Calu3 (cell line): ENCODE measurements at regions not wholly inside any gene's neighbourhood (a gene's known extent, or its start where the extent isn't known, plus 50 kb on each side); places are given as distances from the start of the nearest gene placed in this dataset.
A peak's percentile ranks its signal among the peaks of the same experiment; 100 is the strongest.
"Not testable (repeated sequence)": the region's sequence is repeated elsewhere in the genome, so short reads cannot be mapped to it uniquely, and the experiment has no call there.

Source experiments
- BruUV-seq: library from RNA; stranded (reverse); fragments of 400-500 nt; replicated peaks from 2 replicates; lab custom pipeline; 2021; lab: Mats Ljungman, UMichigan
- CTCF ChIA-PET: fragments of 300-600 bp; sonication (Branson Sonifier 250); formaldehyde crosslinking; loops from one replicate; lab custom pipeline; 2022; ENCODE audit warnings: antibody characterized with exemption; lab: Charles Lee
- DNase-seq: peaks from one replicate; pipeline ENCODE4 v3.0.0; 2022
- H3K27ac Mint-ChIP-seq: one replicate; pipeline ENCODE4 v1.8.0; 2022; ENCODE audit warnings: mixed read lengths; ENCODE audit not compliant: unreplicated experiment
- H3K27me3 Mint-ChIP-seq: one replicate; pipeline ENCODE4 v1.8.0; 2022; ENCODE audit warnings: mixed read lengths; ENCODE audit not compliant: unreplicated experiment
- H3K36me3 Mint-ChIP-seq: one replicate; pipeline ENCODE4 v1.8.0; 2022; ENCODE audit warnings: mild to moderate bottlenecking, moderate library complexity, mixed read lengths; ENCODE audit not compliant: insufficient read depth, unreplicated experiment
- H3K4me1 Mint-ChIP-seq: one replicate; pipeline ENCODE4 v1.8.0; 2022; ENCODE audit warnings: mild to moderate bottlenecking, low read depth, mixed read lengths; ENCODE audit not compliant: unreplicated experiment
- H3K4me3 Mint-ChIP-seq: one replicate; pipeline ENCODE4 v1.8.0; 2022; ENCODE audit warnings: mild to moderate bottlenecking, low read depth, moderate library complexity, mixed read lengths; ENCODE audit not compliant: unreplicated experiment
- H3K9me3 Mint-ChIP-seq: one replicate; pipeline ENCODE4 v1.8.0; 2022; ENCODE audit warnings: low read depth, mixed read lengths; ENCODE audit not compliant: unreplicated experiment
- intact Hi-C: fragments of 100-400 bp; cut with micrococcal nuclease; formaldehyde crosslinking; loops from one replicate; pipeline ENCODE4 v1.10.0; 2022; ENCODE audit not compliant: unreplicated experiment
- TF ChIP-seq, protein P1 (sequence below): fragments of 200-600 bp; IDR thresholded peaks from one replicate; pipeline ENCODE4 v1.8.0; 2022; ENCODE audit warnings: antibody characterized with exemption; ENCODE audit not compliant: unreplicated experiment

GRCh38 chr12:67893022-67893580 is 96.1 kb upstream of the IFNG-AS1 start:
- Mint-ChIP-seq H3K36me3 (no peaks in the 10 kb centered on the region), H3K4me3 (no peak overlapping the region), H3K27ac (no peak overlapping the region), H3K4me1 (no peaks in the 10 kb centered on the region), H3K27me3 (no peaks in the 10 kb centered on the region), H3K9me3 (peaks cover 4% of the 10 kb centered on the region)
- intact Hi-C loops = no loop called here
- BruUV-seq = no TSS peak
- TF ChIP-seq, protein P1, sequence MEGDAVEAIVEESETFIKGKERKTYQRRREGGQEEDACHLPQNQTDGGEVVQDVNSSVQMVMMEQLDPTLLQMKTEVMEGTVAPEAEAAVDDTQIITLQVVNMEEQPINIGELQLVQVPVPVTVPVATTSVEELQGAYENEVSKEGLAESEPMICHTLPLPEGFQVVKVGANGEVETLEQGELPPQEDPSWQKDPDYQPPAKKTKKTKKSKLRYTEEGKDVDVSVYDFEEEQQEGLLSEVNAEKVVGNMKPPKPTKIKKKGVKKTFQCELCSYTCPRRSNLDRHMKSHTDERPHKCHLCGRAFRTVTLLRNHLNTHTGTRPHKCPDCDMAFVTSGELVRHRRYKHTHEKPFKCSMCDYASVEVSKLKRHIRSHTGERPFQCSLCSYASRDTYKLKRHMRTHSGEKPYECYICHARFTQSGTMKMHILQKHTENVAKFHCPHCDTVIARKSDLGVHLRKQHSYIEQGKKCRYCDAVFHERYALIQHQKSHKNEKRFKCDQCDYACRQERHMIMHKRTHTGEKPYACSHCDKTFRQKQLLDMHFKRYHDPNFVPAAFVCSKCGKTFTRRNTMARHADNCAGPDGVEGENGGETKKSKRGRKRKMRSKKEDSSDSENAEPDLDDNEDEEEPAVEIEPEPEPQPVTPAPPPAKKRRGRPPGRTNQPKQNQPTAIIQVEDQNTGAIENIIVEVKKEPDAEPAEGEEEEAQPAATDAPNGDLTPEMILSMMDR = no peak
- CTCF ChIA-PET = no interaction called here
- no peak for DNase-seq

- CTCF ChIA-PET, H3K27ac Mint-ChIP-seq, H3K4me1 Mint-ChIP-seq, intact Hi-C loops, H3K27me3 Mint-ChIP-seq, H3K36me3 Mint-ChIP-seq, DNase-seq, H3K4me3 Mint-ChIP-seq, BruUV-seq, H3K9me3 Mint-ChIP-seq: not testable (repeated sequence)
These were observed 88.8 kb upstream of the IFNG-AS1 start for GRCh38 chr12:67900418-67900817.

- Mint-ChIP-seq H3K27ac (peak overlapping the region; percentile 34), H3K36me3 (no peaks in the 10 kb centered on the region), H3K4me1 (peaks cover 12% of the 10 kb centered on the region), H3K27me3 (no peaks in the 10 kb centered on the region), H3K9me3 (no peaks in the 10 kb centered on the region), H3K4me3 (no peak overlapping the region)
- no peak for DNase-seq
- CTCF ChIA-PET = interaction anchor here (0.5 to 1.5 kb wide), 5 partner anchors 12 to 309 kb away, joined by 3 to 4 read pairs (median 3); no protein-coding TSS in a partner anchor
- intact Hi-C loops = no loop called here
- no TSS peak for BruUV-seq
- TF ChIP-seq, protein P1 = no peak
These were observed 80.1 kb upstream of the IFNG-AS1 start for GRCh38 chr12:67909091-67909531.

- TF ChIP-seq, protein P1 = no peak
- CTCF ChIA-PET = interaction anchor here (0.6 to 1.5 kb wide), 6 partner anchors 11 to 1239 kb away, joined by 3 to 4 read pairs (median 3); no protein-coding TSS in a partner anchor
- Mint-ChIP-seq H3K36me3 (no peaks in the 10 kb centered on the region), H3K27ac (peak overlapping the region; percentile 34), H3K27me3 (no peaks in the 10 kb centered on the region), H3K4me1 (peaks cover 12% of the 10 kb centered on the region), H3K4me3 (no peak overlapping the region), H3K9me3 (no peaks in the 10 kb centered on the region)
- no peak for DNase-seq
- no TSS peak for BruUV-seq
- intact Hi-C loops = no loop called here
These were observed 79.6 kb upstream of the IFNG-AS1 start for GRCh38 chr12:67909681-67910080.
